SK-N-MC (cell line): ENCODE measurements at regions not wholly inside any gene's neighbourhood (a gene's known extent, or its start where the extent isn't known, plus 50 kb on each side); places are given as distances from the start of the nearest gene placed in this dataset.

ENCODE experiments used
- DNase-seq: peaks from one replicate; pipeline ENCODE4 v3.0.0-alpha.2; 2011; ENCODE audit warnings: low read depth, low spot score
- H3K27ac ChIP-seq: fragments of 200-600 bp; sonication (generic); 2 replicates; pipeline ENCODE4 v1.5.1; 2016; ENCODE audit warnings: mixed run types
- H3K36me3 ChIP-seq: fragments of 200-600 bp; sonication (generic); 2 replicates; pipeline ENCODE4 v1.6.1; 2017; ENCODE audit warnings: antibody characterized with exemption, low read length, mixed read lengths; ENCODE audit not compliant: insufficient read depth
- H3K4me3 ChIP-seq: fragments of 200-600 bp; sonication (generic); 2 replicates; pipeline ENCODE4 v1.5.1; 2016
- H3K9ac ChIP-seq: fragments of 200-600 bp; sonication (generic); 2 replicates; pipeline ENCODE4 v1.8.0; 2017; ENCODE audit warnings: mixed run types, mixed read lengths; ENCODE audit not compliant: insufficient read length
- H3K9me3 ChIP-seq: fragments of 200-600 bp; sonication (generic); 2 replicates; pipeline ENCODE4 v1.6.1; 2017; ENCODE audit warnings: low read depth, mild to moderate bottlenecking, antibody characterized with exemption, low read length, moderate library complexity, mixed read lengths
- EZH2 ChIP-seq: fragments of 200-600 bp; sonication (generic); IDR thresholded peaks from one replicate; pipeline ENCODE4 v1.6.1; 2017; ENCODE audit warnings: antibody characterized with exemption
- FOXP2 ChIP-seq: optimal IDR thresholded peaks from 2 replicates; pipeline ENCODE3; 2011; ENCODE audit warnings: mild to moderate bottlenecking, moderate library complexity; ENCODE audit not compliant: insufficient read depth; ENCODE audit errors: extremely low read length, control extremely low read depth
- POLR2AphosphoS5 ChIP-seq: IDR thresholded peaks from 2 replicates; pipeline ENCODE4 v1.6.1; 2012; ENCODE audit warnings: mild to moderate bottlenecking, low read depth, low read length, borderline replicate concordance

GRCh38 chr18:64992654-64993053 lies 758.2 kb upstream of the CDH7 start:
- no peak overlapping the region for H3K27ac ChIP-seq
- TF ChIP-seq FOXP2 (no peak), EZH2 (no peak), POLR2AphosphoS5 (no peak)
- no peak overlapping the region for H3K9ac ChIP-seq
- no peak overlapping the region for H3K4me3 ChIP-seq
- DNase-seq, result no peak
- no peaks in the 10 kb centered on the region for H3K36me3 ChIP-seq
- H3K9me3 ChIP-seq, result no peaks in the 10 kb centered on the region

- H3K9ac ChIP-seq, result no peak overlapping the region
- TF ChIP-seq FOXP2 (no peak), POLR2AphosphoS5 (no peak), EZH2 (no peak)
- DNase-seq, result no peak
- no peaks in the 10 kb centered on the region for H3K36me3 ChIP-seq
- no peak overlapping the region for H3K27ac ChIP-seq
- H3K9me3 ChIP-seq, result no peaks in the 10 kb centered on the region
- no peak overlapping the region for H3K4me3 ChIP-seq
Observed at GRCh38 chr18:64991102-64991501, 759.7 kb upstream of the CDH7 start.

DNA sequence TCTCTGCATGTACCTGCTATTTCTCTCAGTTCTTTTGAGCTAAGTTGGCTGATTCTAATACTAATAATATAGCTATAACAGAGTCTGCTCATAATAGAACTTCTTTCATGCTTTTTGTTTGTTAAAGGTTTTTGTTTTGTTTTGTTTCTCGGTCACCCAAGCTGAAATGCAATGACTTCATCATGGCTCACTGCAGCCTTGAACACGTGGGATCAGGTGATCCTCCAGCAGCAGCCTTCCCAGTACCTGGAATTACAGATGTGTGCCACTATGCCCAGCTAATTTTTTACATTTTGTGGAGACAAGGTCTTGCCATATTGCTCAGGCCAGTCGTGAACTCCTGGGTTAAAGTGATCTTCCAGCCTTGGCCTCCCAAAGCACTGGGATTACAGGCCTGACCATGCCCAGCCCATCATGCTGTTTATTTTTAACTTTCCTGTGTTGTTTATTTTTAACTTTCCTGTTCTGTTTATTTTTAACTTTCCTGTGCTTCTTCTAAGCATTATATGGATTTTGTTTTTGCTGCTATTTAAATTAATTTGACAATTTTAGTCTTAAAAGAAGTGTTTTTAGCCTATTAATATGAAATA lies 763.8 kb upstream of the CDH7 start:
- Histone ChIP-seq H3K36me3 (no peaks in the 10 kb centered on the region), H3K4me3 (no peak overlapping the region), H3K27ac (no peak overlapping the region), H3K9ac (no peak overlapping the region), H3K9me3 (no peaks in the 10 kb centered on the region)
- TF ChIP-seq FOXP2, result no peak
- no peak for TF ChIP-seq POLR2AphosphoS5
- no peak for TF ChIP-seq EZH2
- no peak for DNase-seq

GRCh38 chr18:64983497-64984238 lies 767.1 kb upstream of the CDH7 start:
- Histone ChIP-seq H3K4me3 (no peak overlapping the region), H3K9me3 (no peaks in the 10 kb centered on the region), H3K27ac (no peak overlapping the region)

DNA sequence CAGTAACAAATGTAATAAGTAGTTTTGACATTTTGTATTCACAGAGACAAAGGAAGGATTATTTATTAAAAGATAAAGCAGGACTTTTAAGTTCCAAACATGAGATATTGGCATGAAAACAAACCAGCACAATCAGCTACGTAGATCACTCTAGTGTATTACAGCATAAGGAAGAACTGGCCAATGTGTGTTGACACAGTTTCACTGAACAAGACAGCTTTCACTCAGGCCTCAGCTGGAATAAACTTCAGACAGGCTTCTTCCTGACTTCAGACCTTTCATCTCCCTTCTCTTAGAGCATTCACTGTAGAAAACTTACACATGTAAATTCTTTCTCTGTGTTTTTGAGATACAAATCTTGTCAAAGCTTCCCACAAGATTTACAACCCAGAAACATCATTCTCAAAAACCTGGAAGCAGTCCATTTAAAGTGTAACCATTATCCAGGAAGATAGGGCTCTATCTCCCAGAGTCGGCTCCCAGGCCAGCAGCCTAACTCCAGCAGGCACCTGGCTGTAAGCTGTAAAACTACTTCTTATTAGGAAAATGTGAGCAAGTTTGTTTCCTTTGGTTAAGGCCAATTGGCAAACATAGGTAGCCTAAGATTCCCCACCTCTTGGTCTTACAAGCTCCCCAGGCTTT lies 768.3 kb upstream of the CDH7 start:
- no peak for TF ChIP-seq FOXP2
- no peak for TF ChIP-seq EZH2
- TF ChIP-seq POLR2AphosphoS5, result no peak
- H3K4me3 ChIP-seq, result no peak overlapping the region
- no peak overlapping the region for H3K27ac ChIP-seq
- DNase-seq, result no peak
- H3K9ac ChIP-seq, result no peak overlapping the region
- no peaks in the 10 kb centered on the region for H3K36me3 ChIP-seq
- H3K9me3 ChIP-seq, result no peaks in the 10 kb centered on the region

More at GRCh38 chr18:64983497-64984238, 767.1 kb upstream of the CDH7 start:
- no peak overlapping the region for H3K9ac ChIP-seq
- no peak for DNase-seq
- no peak for TF ChIP-seq POLR2AphosphoS5
- no peak for TF ChIP-seq EZH2
- TF ChIP-seq FOXP2, result no peak
- no peaks in the 10 kb centered on the region for H3K36me3 ChIP-seq

- TF ChIP-seq POLR2AphosphoS5 (no peak), EZH2 (no peak), FOXP2 (no peak)
- Histone ChIP-seq H3K9ac (no peak overlapping the region), H3K9me3 (no peaks in the 10 kb centered on the region), H3K4me3 (no peak overlapping the region), H3K36me3 (no peaks in the 10 kb centered on the region), H3K27ac (no peak overlapping the region)
- no peak for DNase-seq
Observed at GRCh38 chr18:64981915-64982314, 768.9 kb upstream of the CDH7 start.

GRCh38 chr18:64979791-64980190 lies 771.0 kb upstream of the CDH7 start:
- no peaks in the 10 kb centered on the region for H3K9me3 ChIP-seq
- H3K36me3 ChIP-seq, result no peaks in the 10 kb centered on the region
- no peak for TF ChIP-seq FOXP2
- no peak for TF ChIP-seq POLR2AphosphoS5
- no peak for TF ChIP-seq EZH2
- no peak overlapping the region for H3K27ac ChIP-seq
- DNase-seq, result no peak
- no peak overlapping the region for H3K4me3 ChIP-seq
- no peak overlapping the region for H3K9ac ChIP-seq

DNA sequence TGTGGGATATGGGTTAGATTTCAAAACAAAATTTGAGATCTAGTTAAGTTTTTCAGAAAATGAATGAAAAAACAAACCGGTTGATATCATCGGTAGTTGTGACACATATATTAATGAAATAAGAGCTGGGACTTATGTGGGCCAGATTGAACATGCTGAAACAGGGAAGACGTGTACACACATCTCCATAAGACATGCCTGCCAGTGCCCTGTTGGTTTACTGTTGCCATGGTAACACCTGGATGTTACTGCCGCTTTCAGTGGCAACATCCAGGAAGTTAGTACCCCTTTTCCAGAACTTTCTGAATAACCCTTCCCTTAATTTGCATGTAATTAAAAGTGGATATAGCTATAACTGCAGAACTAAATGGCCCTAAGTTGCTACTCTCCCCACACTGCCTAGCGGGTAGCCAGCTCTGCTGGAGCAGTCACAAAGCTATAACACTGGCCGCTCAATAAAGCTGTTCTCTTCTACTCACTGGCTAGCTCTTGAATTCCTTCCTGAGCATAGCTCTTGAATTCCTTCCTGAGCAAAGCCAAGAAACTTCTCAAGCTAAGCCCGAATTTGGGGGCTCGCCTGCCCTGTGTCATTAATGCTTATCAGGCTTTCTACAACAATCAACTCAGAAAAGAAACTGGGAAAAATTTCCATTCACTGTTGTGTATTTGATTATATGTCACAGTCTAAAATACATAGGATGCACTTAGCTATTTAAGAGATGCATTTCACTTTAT lies 776.3 kb upstream of the CDH7 start:
- H3K36me3 ChIP-seq, result no peaks in the 10 kb centered on the region
- DNase-seq, result no peak
- no peaks in the 10 kb centered on the region for H3K9me3 ChIP-seq
- no peak overlapping the region for H3K9ac ChIP-seq
- H3K27ac ChIP-seq, result no peak overlapping the region
- TF ChIP-seq EZH2 (no peak), FOXP2 (no peak)
- no peak overlapping the region for H3K4me3 ChIP-seq
